ENCODE measurements at regions not wholly inside any gene's neighbourhood (a gene's known extent, or its start where the extent isn't known, plus 50 kb on each side); places are given as distances from the start of the nearest gene placed in this dataset.

DNA sequence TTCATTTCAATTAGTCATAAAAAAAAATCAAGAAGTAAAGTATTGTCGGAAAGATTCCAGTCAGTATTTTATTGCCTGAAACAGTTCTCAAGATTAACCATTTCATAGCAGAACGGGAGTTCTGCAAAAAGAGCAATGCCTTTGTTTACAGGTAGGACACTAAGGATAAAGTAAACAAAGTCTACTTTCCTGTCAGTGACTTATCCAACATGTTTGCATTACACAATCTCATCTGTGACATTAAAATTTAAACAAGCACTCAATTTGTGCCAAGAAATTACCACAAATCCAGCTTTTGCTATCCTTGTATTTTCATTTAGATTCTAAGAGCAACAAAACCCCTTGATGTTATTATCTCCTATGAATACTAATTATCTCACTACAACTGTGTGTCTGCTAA lies 306.5 kb upstream of the LDB2 start:
- TF ChIP-seq, protein P1, sequence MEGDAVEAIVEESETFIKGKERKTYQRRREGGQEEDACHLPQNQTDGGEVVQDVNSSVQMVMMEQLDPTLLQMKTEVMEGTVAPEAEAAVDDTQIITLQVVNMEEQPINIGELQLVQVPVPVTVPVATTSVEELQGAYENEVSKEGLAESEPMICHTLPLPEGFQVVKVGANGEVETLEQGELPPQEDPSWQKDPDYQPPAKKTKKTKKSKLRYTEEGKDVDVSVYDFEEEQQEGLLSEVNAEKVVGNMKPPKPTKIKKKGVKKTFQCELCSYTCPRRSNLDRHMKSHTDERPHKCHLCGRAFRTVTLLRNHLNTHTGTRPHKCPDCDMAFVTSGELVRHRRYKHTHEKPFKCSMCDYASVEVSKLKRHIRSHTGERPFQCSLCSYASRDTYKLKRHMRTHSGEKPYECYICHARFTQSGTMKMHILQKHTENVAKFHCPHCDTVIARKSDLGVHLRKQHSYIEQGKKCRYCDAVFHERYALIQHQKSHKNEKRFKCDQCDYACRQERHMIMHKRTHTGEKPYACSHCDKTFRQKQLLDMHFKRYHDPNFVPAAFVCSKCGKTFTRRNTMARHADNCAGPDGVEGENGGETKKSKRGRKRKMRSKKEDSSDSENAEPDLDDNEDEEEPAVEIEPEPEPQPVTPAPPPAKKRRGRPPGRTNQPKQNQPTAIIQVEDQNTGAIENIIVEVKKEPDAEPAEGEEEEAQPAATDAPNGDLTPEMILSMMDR (IDR thresholded peaks at IDR 0.05) = no peak
- TF ChIP-seq POLR2A (IDR thresholded peaks at IDR 0.05) = no peak

Data from body of pancreas (tissue), 4 donors.